Keratinocyte (primary cell): ENCODE measurements at regions not wholly inside any gene's neighbourhood (a gene's known extent, or its start where the extent isn't known, plus 50 kb on each side); places are given as distances from the start of the nearest gene placed in this dataset.

Source experiments
- DNase-seq: peaks from one replicate; pipeline ENCODE4 v3.0.0-alpha.2; 2011; ENCODE audit warnings: low read depth, missing footprints, low spot score
- FAIRE-seq: peaks from 2 replicates; lab custom pipeline; 2011; peaks lifted over from hg19 to GRCh38; lab: Jason Lieb, UNC
- H2AFZ ChIP-seq: 2 replicates; pipeline ENCODE4 v1.6.0; 2012; ENCODE audit warnings: low read length, control low read depth, inconsistent platforms; ENCODE audit not compliant: control insufficient read depth
- H3K27ac ChIP-seq: 2 replicates; pipeline ENCODE4 v1.5.1; 2011; ENCODE audit warnings: low read length; ENCODE audit not compliant: control insufficient read depth, insufficient read depth
- H3K27me3 ChIP-seq: 3 replicates; pipeline ENCODE4 v1.6.0; 2011; ENCODE audit warnings: low read length; ENCODE audit not compliant: control insufficient read depth, insufficient read depth; ENCODE audit errors: extremely low read depth
- H3K36me3 ChIP-seq, 2 experiments: 2 replicates in 1 of 2; 3 replicates in 1 of 2; pipeline ENCODE4 v1.5.1; 2011; ENCODE audit warnings: low read length in 2 of 2, mild to moderate bottlenecking in 1 of 2; ENCODE audit not compliant: control insufficient read depth in 2 of 2, insufficient read depth in 2 of 2; ENCODE audit errors: extremely low read depth in 1 of 2
- H3K4me1 ChIP-seq: 3 replicates; pipeline ENCODE4 v1.5.1; 2011; ENCODE audit warnings: low read length; ENCODE audit not compliant: control insufficient read depth, insufficient read depth; ENCODE audit errors: extremely low read depth
- H3K4me2 ChIP-seq: 3 replicates; pipeline ENCODE4 v1.6.0; 2011; ENCODE audit warnings: low read depth, low read length; ENCODE audit not compliant: control insufficient read depth, insufficient read depth; ENCODE audit errors: extremely low read depth
- H3K4me3 ChIP-seq, 3 experiments: fragments of 200-600 bp in 1 of 3; sonication (generic) in 1 of 3; 2 replicates in 2 of 3; 3 replicates in 1 of 3; pipeline ENCODE4 v1.5.1; 2011 to 2016; ENCODE audit warnings: low read length in 3 of 3, mild to moderate bottlenecking in 3 of 3, control low read depth in 2 of 3, inconsistent platforms in 1 of 3, low read depth in 1 of 3, mixed read lengths in 1 of 3, mixed run types in 1 of 3, moderate library complexity in 1 of 3; ENCODE audit not compliant: control insufficient read depth in 2 of 3, insufficient read depth in 2 of 3; ENCODE audit errors: extremely low read depth in 1 of 3
- H3K79me2 ChIP-seq: 2 replicates; pipeline ENCODE4 v1.6.0; 2012; ENCODE audit warnings: low read length; ENCODE audit not compliant: control insufficient read depth, insufficient read depth
- H3K9ac ChIP-seq: 3 replicates; pipeline ENCODE4 v1.6.0; 2011; ENCODE audit warnings: low read length; ENCODE audit not compliant: control insufficient read depth, insufficient read depth; ENCODE audit errors: extremely low read depth
- H3K9me1 ChIP-seq: 3 replicates; pipeline ENCODE4 v1.6.0; 2011; ENCODE audit warnings: low read length; ENCODE audit not compliant: control insufficient read depth, insufficient read depth; ENCODE audit errors: extremely low read depth
- H3K9me3 ChIP-seq: 2 replicates; pipeline ENCODE4 v1.5.1; 2012; ENCODE audit warnings: low read depth, low read length; ENCODE audit not compliant: control insufficient read depth
- H4K20me1 ChIP-seq: 3 replicates; pipeline ENCODE4 v1.6.0; 2011; ENCODE audit warnings: low read length; ENCODE audit not compliant: control insufficient read depth, insufficient read depth; ENCODE audit errors: extremely low read depth
- CTCF ChIP-seq, 3 experiments: IDR thresholded peaks in 1 of 3; conservative IDR thresholded peaks in 1 of 3; optimal IDR thresholded peaks in 1 of 3; 2 replicates in 2 of 3; 3 replicates in 1 of 3; pipeline versions ENCODE3 to v1.5.1; 2011; ENCODE audit warnings: low read length in 3 of 3, mild to moderate bottlenecking in 3 of 3, moderate library complexity in 2 of 3, control low read depth in 1 of 3, inconsistent platforms in 1 of 3; ENCODE audit not compliant: insufficient read depth in 2 of 3; ENCODE audit errors: extremely low read depth in 1 of 3
- EZH2 ChIP-seq: IDR thresholded peaks from one replicate; pipeline ENCODE4 v1.6.1; 2012; ENCODE audit warnings: inconsistent platforms, mild to moderate bottlenecking, low read length, moderate library complexity
- dilution Hi-C: fragments of 300-500 bp; cut with MboI; formaldehyde crosslinking; loops from one replicate; pipeline ENCODE4 v1.7.0; 2020; ENCODE audit warnings: low sequenced_read_pairs; ENCODE audit not compliant: extremely low pct_ligation_motif_present

- Histone ChIP-seq H3K9ac (no peak overlapping the region), H3K4me1 (no peaks in the 10 kb centered on the region), H3K27ac (no peak overlapping the region), H4K20me1 (no peaks in the 10 kb centered on the region), H2AFZ (no peak overlapping the region), H3K9me3 (no peaks in the 10 kb centered on the region), H3K36me3 (no peaks in the 10 kb centered on the region), H3K79me2 (no peaks in the 10 kb centered on the region), H3K9me1 (no peaks in the 10 kb centered on the region), H3K4me3 (no peak overlapping the region), H3K4me2 (no peak overlapping the region), H3K27me3 (peaks cover 15% of the 10 kb centered on the region)
- FAIRE-seq (no peak), DNase-seq (no peak)
- no peak for TF ChIP-seq CTCF (optimal IDR thresholded peaks at IDR 0.05 in 1 of 3, IDR thresholded peaks at IDR 0.05 in 1 of 3, conservative IDR thresholded peaks at IDR 0.05 in 1 of 3; ENCODE audit: extremely low read depth in 1 of 3, insufficient read depth in 2 of 3, low read length in 3 of 3)
- TF ChIP-seq EZH2, result no peak
- dilution Hi-C loops, result no loop called here
These were observed 362.5 kb downstream of the PREX1 start for GRCh38 chr20:48465271-48465670.

- no peaks in the 10 kb centered on the region for H4K20me1 ChIP-seq
- H3K79me2 ChIP-seq, result no peaks in the 10 kb centered on the region
- no peak overlapping the region for H3K4me3 ChIP-seq
- no peak for FAIRE-seq
- no peak overlapping the region for H3K9ac ChIP-seq
- H3K27me3 ChIP-seq, result peaks cover 23% of the 10 kb centered on the region
- H3K4me2 ChIP-seq, result no peak overlapping the region
- H3K9me3 ChIP-seq, result no peaks in the 10 kb centered on the region
- H3K27ac ChIP-seq, result no peak overlapping the region
- no peak for TF ChIP-seq CTCF (optimal IDR thresholded peaks at IDR 0.05 in 1 of 3, IDR thresholded peaks at IDR 0.05 in 1 of 3, conservative IDR thresholded peaks at IDR 0.05 in 1 of 3; ENCODE audit: extremely low read depth in 1 of 3, insufficient read depth in 2 of 3, low read length in 3 of 3)
- TF ChIP-seq EZH2, result no peak
- dilution Hi-C loops, result no loop called here
- H3K9me1 ChIP-seq, result no peaks in the 10 kb centered on the region
- no peak overlapping the region for H2AFZ ChIP-seq
- no peaks in the 10 kb centered on the region for H3K4me1 ChIP-seq
- DNase-seq, result no peak
- H3K36me3 ChIP-seq, result no peaks in the 10 kb centered on the region
These were observed 363.9 kb downstream of the PREX1 start for GRCh38 chr20:48463916-48464315.
